ENCODE measurements at regions not wholly inside any gene's neighbourhood (a gene's known extent, or its start where the extent isn't known, plus 50 kb on each side); places are given as distances from the start of the nearest gene placed in this dataset.

GRCh38 chr21:27477296-27477695, 510.4 kb upstream of the ADAMTS5 start:
- no peak for TF ChIP-seq CTCF (IDR thresholded peaks at IDR 0.05; ENCODE audit: partially characterized antibody, unreplicated experiment)
- Mint-ChIP-seq H3K27ac (ENCODE audit: unreplicated experiment) (no peak overlapping the region), H3K9me3 (ENCODE audit: unreplicated experiment) (no peaks in the 10 kb centered on the region), H3K27me3 (ENCODE audit: unreplicated experiment) (peaks cover 3% of the 10 kb centered on the region), H3K36me3 (ENCODE audit: unreplicated experiment) (no peaks in the 10 kb centered on the region), H3K4me1 (ENCODE audit: low read depth, unreplicated experiment) (no peaks in the 10 kb centered on the region), H3K4me3 (ENCODE audit: unreplicated experiment) (no peak overlapping the region)
- no peak for DNase-seq

- no peaks in the 10 kb centered on the region for H3K4me1 Mint-ChIP-seq (ENCODE audit: low read depth, unreplicated experiment)
- no peak overlapping the region for H3K4me3 Mint-ChIP-seq (ENCODE audit: unreplicated experiment)
- H3K36me3 Mint-ChIP-seq (ENCODE audit: unreplicated experiment): no peaks in the 10 kb centered on the region
- no peaks in the 10 kb centered on the region for H3K27me3 Mint-ChIP-seq (ENCODE audit: unreplicated experiment)
- H3K27ac Mint-ChIP-seq (ENCODE audit: unreplicated experiment): no peak overlapping the region
- no peaks in the 10 kb centered on the region for H3K9me3 Mint-ChIP-seq (ENCODE audit: unreplicated experiment)
- TF ChIP-seq CTCF (IDR thresholded peaks at IDR 0.05; ENCODE audit: partially characterized antibody, unreplicated experiment): no peak
- DNase-seq: no peak
Measured at GRCh38 chr21:27476696-27477095, 509.8 kb upstream of the ADAMTS5 start.

GRCh38 chr21:27475363-27475955, 508.6 kb upstream of the ADAMTS5 start:
- H3K4me1 Mint-ChIP-seq (ENCODE audit: low read depth, unreplicated experiment): no peaks in the 10 kb centered on the region
- no peaks in the 10 kb centered on the region for H3K27me3 Mint-ChIP-seq (ENCODE audit: unreplicated experiment)
- no peaks in the 10 kb centered on the region for H3K9me3 Mint-ChIP-seq (ENCODE audit: unreplicated experiment)
- H3K4me3 Mint-ChIP-seq (ENCODE audit: unreplicated experiment): no peak overlapping the region
- no peak for TF ChIP-seq CTCF (IDR thresholded peaks at IDR 0.05; ENCODE audit: partially characterized antibody, unreplicated experiment)
- no peak for DNase-seq
- H3K27ac Mint-ChIP-seq (ENCODE audit: unreplicated experiment): no peak overlapping the region
- H3K36me3 Mint-ChIP-seq (ENCODE audit: unreplicated experiment): no peaks in the 10 kb centered on the region

GRCh38 chr21:27467366-27467765, 500.5 kb upstream of the ADAMTS5 start:
- no peak for TF ChIP-seq CTCF (IDR thresholded peaks at IDR 0.05; ENCODE audit: partially characterized antibody, unreplicated experiment)
- H3K4me1 Mint-ChIP-seq (ENCODE audit: low read depth, unreplicated experiment): no peaks in the 10 kb centered on the region
- no peak for DNase-seq
- no peak overlapping the region for H3K27ac Mint-ChIP-seq (ENCODE audit: unreplicated experiment)
- H3K36me3 Mint-ChIP-seq (ENCODE audit: unreplicated experiment): no peaks in the 10 kb centered on the region
- no peak overlapping the region for H3K4me3 Mint-ChIP-seq (ENCODE audit: unreplicated experiment)
- H3K9me3 Mint-ChIP-seq (ENCODE audit: unreplicated experiment): no peaks in the 10 kb centered on the region
- H3K27me3 Mint-ChIP-seq (ENCODE audit: unreplicated experiment): no peaks in the 10 kb centered on the region

- H3K9me3 Mint-ChIP-seq (ENCODE audit: unreplicated experiment): no peaks in the 10 kb centered on the region
- H3K27ac Mint-ChIP-seq (ENCODE audit: unreplicated experiment): no peak overlapping the region
- TF ChIP-seq CTCF (IDR thresholded peaks at IDR 0.05; ENCODE audit: partially characterized antibody, unreplicated experiment): no peak
- no peaks in the 10 kb centered on the region for H3K36me3 Mint-ChIP-seq (ENCODE audit: unreplicated experiment)
- DNase-seq: no peak
- H3K27me3 Mint-ChIP-seq (ENCODE audit: unreplicated experiment): no peaks in the 10 kb centered on the region
- H3K4me1 Mint-ChIP-seq (ENCODE audit: low read depth, unreplicated experiment): no peaks in the 10 kb centered on the region
- H3K4me3 Mint-ChIP-seq (ENCODE audit: unreplicated experiment): no peak overlapping the region
Measured at GRCh38 chr21:27466140-27466539, 499.3 kb upstream of the ADAMTS5 start.
